GM12878 (cell line): ENCODE measurements at regions not wholly inside any gene's neighbourhood (a gene's known extent, or its start where the extent isn't known, plus 50 kb on each side); places are given as distances from the start of the nearest gene placed in this dataset.

ENCODE experiments used
- ATAC-seq: fragments of 200-7000 bp; cut with Tn5 transposase; 3 replicates; pipeline ENCODE4 v1.9.1; 2020; ENCODE audit warnings: mild to moderate bottlenecking, moderate library complexity
- BruUV-seq: library from RNA; stranded (reverse); fragments of 400-500 nt; replicated peaks from 2 replicates; lab custom pipeline; 2021; lab: Mats Ljungman, UMichigan
- CTCF ChIA-PET: fragments of 300-600 bp; sonication (Branson Sonifier 250); formaldehyde crosslinking; extraction: SDS; loops from one replicate; lab custom pipeline; 2021; ENCODE audit warnings: inconsistent platforms; lab: Yijun Ruan, JAX
- POLR2A ChIA-PET: fragments of 350-600 bp; formaldehyde crosslinking; extraction: SDS; loops from one replicate; lab custom pipeline; 2021; ENCODE audit warnings: inconsistent platforms; lab: Charles Lee
- RAD21 ChIA-PET: fragments of 300-600 bp; sonication (Branson Sonifier 250); formaldehyde crosslinking; loops from one replicate; lab custom pipeline; 2023; ENCODE audit warnings: antibody characterized with exemption; ENCODE audit not compliant: unreplicated experiment; lab: Charles Lee
- SMC1A ChIA-PET: fragments of 300-600 bp; sonication (Branson Sonifier 250); formaldehyde crosslinking; loops from one replicate; lab custom pipeline; 2023; ENCODE audit not compliant: unreplicated experiment, uncharacterized antibody; lab: Charles Lee
- DNase-seq: peaks from one replicate; pipeline ENCODE4 v3.0.0-alpha.2; 2011; ENCODE audit warnings: low read depth, low spot score
- FAIRE-seq: peaks from 3 replicates; lab custom pipeline; 2011; peaks lifted over from hg19 to GRCh38; lab: Jason Lieb, UNC
- H2AFZ ChIP-seq: 2 replicates; pipeline ENCODE4 v1.6.0; 2011; ENCODE audit warnings: low read depth, low read length, control low read depth; ENCODE audit not compliant: control insufficient read depth
- H3K27ac ChIP-seq: 2 replicates; pipeline ENCODE4 v1.5.1; 2011; ENCODE audit warnings: control low read depth; ENCODE audit not compliant: control insufficient read depth, insufficient read depth
- H3K27me3 ChIP-seq, 2 experiments: replicated peaks in 1 of 2; 2 replicates each; pipeline versions ENCODE4 v1.6.0 to v1.6.1; 2011; ENCODE audit warnings: low read length in 1 of 2; ENCODE audit not compliant: control insufficient read depth in 2 of 2, insufficient read depth in 2 of 2
- H3K36me3 ChIP-seq, 2 experiments: 2 replicates each; pipeline ENCODE4 v1.5.1; 2011; ENCODE audit warnings: low read length in 1 of 2; ENCODE audit not compliant: control insufficient read depth in 2 of 2, insufficient read depth in 2 of 2
- H3K4me1 ChIP-seq: 2 replicates; pipeline ENCODE4 v1.6.1; 2011; ENCODE audit warnings: mild to moderate bottlenecking, low read length, moderate library complexity, mixed read lengths; ENCODE audit not compliant: control insufficient read depth, insufficient read depth
- H3K4me2 ChIP-seq: 2 replicates; pipeline ENCODE4 v1.6.0; 2011; ENCODE audit warnings: control low read depth; ENCODE audit not compliant: control insufficient read depth, insufficient read depth
- H3K4me3 ChIP-seq: fragments of 200-600 bp; sonication (generic); 2 replicates; pipeline ENCODE4 v1.5.1; 2016
- H3K79me2 ChIP-seq: 2 replicates; pipeline ENCODE4 v1.6.0; 2011; ENCODE audit warnings: low read length; ENCODE audit not compliant: control insufficient read depth, insufficient read depth
- H3K9ac ChIP-seq: 2 replicates; pipeline ENCODE4 v1.8.0; 2011; ENCODE audit warnings: low read length, control low read depth, mixed read lengths; ENCODE audit not compliant: control insufficient read depth, insufficient read depth
- H3K9me3 ChIP-seq: replicated peaks from 3 replicates; pipeline ENCODE4 v1.5.1; 2011; ENCODE audit warnings: mild to moderate bottlenecking, low read length; ENCODE audit not compliant: control insufficient read depth, insufficient read depth
- H4K20me1 ChIP-seq: 2 replicates; pipeline ENCODE4 v1.6.0; 2011; ENCODE audit not compliant: control insufficient read depth, insufficient read depth
- CHD2 ChIP-seq: IDR thresholded peaks from 2 replicates; pipeline ENCODE4 v1.6.1; 2011; ENCODE audit warnings: low read depth, low read length, improper control_type of control experiment, borderline replicate concordance
- ESRRA ChIP-seq: IDR thresholded peaks from 2 replicates; pipeline ENCODE4 v1.6.1; 2012; ENCODE audit warnings: mild to moderate bottlenecking, low read length, improper control_type of control experiment
- PAX5 ChIP-seq: IDR thresholded peaks from 2 replicates; pipeline ENCODE4 v1.6.1; 2011; ENCODE audit warnings: low read depth, low read length, borderline replicate concordance
- PML ChIP-seq: IDR thresholded peaks from 2 replicates; pipeline ENCODE4 v1.6.1; 2012; ENCODE audit warnings: low read length, inconsistent platforms
- SMAD1 ChIP-seq: fragments of 450-650 bp; IDR thresholded peaks from 2 replicates; pipeline ENCODE4 v1.6.1; 2018; ENCODE audit warnings: mild to moderate bottlenecking, low read depth; ENCODE audit not compliant: partially characterized antibody
- WGBS: methylation state at CpG from one replicate; pipeline ENCODE4 v1.1.6; 2016; ENCODE audit warnings: low lambda C conversion rate; ENCODE audit not compliant: insufficient replicate concordance, insufficient coverage; ENCODE audit errors: missing lambda C conversion rate; 5-methylcytosine and 5-hydroxymethylcytosine counted together
- in situ Hi-C: fragments of 300-500 bp; cut with MboI; formaldehyde crosslinking; loops from 9 replicates; pipeline ENCODE4 v1.14.3; 2018; ENCODE audit warnings: mixed read lengths
- intact Hi-C: fragments of 100-400 bp; cut with micrococcal nuclease; formaldehyde crosslinking; loops from one replicate; pipeline ENCODE4 v1.14.2; 2022; ENCODE audit not compliant: unreplicated experiment
- TF ChIP-seq, protein P1 (sequence below): IDR thresholded peaks from 2 replicates; pipeline ENCODE4 v1.6.1; 2011; ENCODE audit warnings: borderline replicate concordance, low read depth, mild to moderate bottlenecking, moderate library complexity, mixed read lengths, low read length; ENCODE audit not compliant: insufficient read depth; ENCODE audit errors: extremely low read length

DNA sequence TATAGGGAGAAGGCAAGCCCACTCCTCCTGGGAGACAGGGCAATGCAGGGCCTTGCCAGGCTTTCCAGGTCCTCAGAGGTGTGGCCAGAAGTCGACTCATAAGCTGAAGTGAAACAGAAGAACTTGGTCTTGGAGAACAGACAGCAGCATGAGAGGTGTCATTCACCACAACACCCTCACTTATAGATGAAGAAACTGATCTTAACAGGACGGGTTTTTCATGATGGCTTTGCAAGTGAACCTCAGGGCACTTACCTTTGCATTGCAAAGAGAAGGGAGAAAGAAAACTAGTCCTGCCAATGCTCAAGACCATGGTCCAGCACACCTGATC lies 198.8 kb downstream of the CYRIA start (continued):
- TF ChIP-seq SMAD1 (no peak), PAX5 (no peak), PML (no peak)

DNA sequence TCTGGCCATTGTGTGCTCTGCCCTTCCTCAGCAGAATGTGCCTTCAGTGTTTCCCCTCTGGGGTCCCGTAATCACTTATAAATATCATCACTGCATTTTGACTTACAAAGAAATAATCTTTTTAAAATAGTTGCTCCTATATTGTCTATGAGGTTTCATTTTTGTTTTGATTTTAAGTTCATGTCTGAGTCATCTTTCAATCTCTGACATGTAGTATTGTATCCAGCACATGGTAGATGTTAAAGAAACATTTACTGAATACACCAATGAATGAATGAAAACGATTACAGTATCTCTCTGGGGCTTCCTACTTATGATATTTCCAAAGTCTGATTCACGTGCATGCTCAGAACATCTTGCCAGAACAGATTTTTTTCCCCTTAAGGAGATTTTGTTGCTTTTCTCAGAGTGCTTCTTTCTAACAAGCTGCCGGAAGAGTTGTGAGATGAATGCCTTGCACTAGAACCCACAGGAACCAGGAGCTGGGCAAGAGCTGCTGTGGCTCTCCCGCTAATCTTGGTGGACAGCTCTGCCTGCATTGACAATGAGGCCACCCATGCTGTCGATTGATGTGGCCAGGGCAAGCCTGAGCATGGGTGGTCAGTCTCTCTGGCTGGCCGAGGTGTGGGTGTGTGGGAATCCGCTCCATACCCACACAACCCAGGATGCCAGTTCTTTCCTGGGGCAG lies 199.4 kb downstream of the CYRIA start:
- POLR2A ChIA-PET, result no interaction called here
- RAD21 ChIA-PET, result no interaction called here
- intact Hi-C loops, result no loop called here
- no peak overlapping the region for H2AFZ ChIP-seq
- H3K4me3 ChIP-seq, result no peak overlapping the region
- DNase-seq, result no peak
- FAIRE-seq, result no peak
- in situ Hi-C loops, result no loop called here
- no TSS peak for BruUV-seq
- no peaks in the 10 kb centered on the region for H4K20me1 ChIP-seq
- 14% methylated on average over 8 of the region's 8 CpGs for WGBS
- H3K27ac ChIP-seq, result no peak overlapping the region
- H3K4me1 ChIP-seq, result no peaks in the 10 kb centered on the region
- CTCF ChIA-PET, result no interaction called here
- H3K9me3 ChIP-seq, result no peaks in the 10 kb centered on the region
- no peak overlapping the region for H3K9ac ChIP-seq
- no peaks in the 10 kb centered on the region for H3K36me3 ChIP-seq
- no peak overlapping the region for H3K4me2 ChIP-seq
- ATAC-seq, result no peak
- SMC1A ChIA-PET, result no interaction called here
- no peaks in the 10 kb centered on the region for H3K79me2 ChIP-seq
- no peaks in the 10 kb centered on the region for H3K27me3 ChIP-seq
- TF ChIP-seq ESRRA, result no peak
- TF ChIP-seq, protein P1, sequence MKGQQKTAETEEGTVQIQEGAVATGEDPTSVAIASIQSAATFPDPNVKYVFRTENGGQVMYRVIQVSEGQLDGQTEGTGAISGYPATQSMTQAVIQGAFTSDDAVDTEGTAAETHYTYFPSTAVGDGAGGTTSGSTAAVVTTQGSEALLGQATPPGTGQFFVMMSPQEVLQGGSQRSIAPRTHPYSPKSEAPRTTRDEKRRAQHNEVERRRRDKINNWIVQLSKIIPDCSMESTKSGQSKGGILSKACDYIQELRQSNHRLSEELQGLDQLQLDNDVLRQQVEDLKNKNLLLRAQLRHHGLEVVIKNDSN, result no peak
- no peak for TF ChIP-seq CHD2
